K562 (cell line): ENCODE measurements at regions not wholly inside any gene's neighbourhood (a gene's known extent, or its start where the extent isn't known, plus 50 kb on each side); places are given as distances from the start of the nearest gene placed in this dataset.

ENCODE experiments used
- ATAC-seq: fragments of 200-7000 bp; cut with Tn5 transposase; 3 replicates; pipeline ENCODE4 v1.9.1; 2020; ENCODE audit warnings: moderate library complexity
- BruUV-seq: library from RNA; stranded (reverse); fragments of 400-500 nt; replicated peaks from 2 replicates; lab custom pipeline; 2021; lab: Mats Ljungman, UMichigan
- CTCF ChIA-PET: fragments of 300-600 bp; formaldehyde crosslinking; extraction: SDS; loops from one replicate; lab custom pipeline; 2021; ENCODE audit warnings: low intra/inter-chr PET ratio; lab: Yijun Ruan, JAX
- POLR2A ChIA-PET: fragments of 300-600, 350-650 bp; sonication (Branson Sonifier 250); formaldehyde crosslinking; extraction: SDS; loops from one replicate; lab custom pipeline; 2021; ENCODE audit warnings: antibody characterized with exemption, inconsistent platforms; lab: Yijun Ruan, JAX
- DNase-seq, 4 experiments: peaks; one replicate each; pipeline versions ENCODE4 v3.0.0 to v3.0.0-alpha.2; 2011 to 2018; ENCODE audit warnings: low spot score in 3 of 4, mixed read lengths in 3 of 4; ENCODE audit errors: extremely low read depth in 1 of 4
- FAIRE-seq: peaks from 2 replicates; lab custom pipeline; 2011; peaks lifted over from hg19 to GRCh38; lab: Jason Lieb, UNC
- H2AFZ ChIP-seq: 2 replicates; pipeline ENCODE4 v1.6.0; 2011; ENCODE audit warnings: low read depth, low read length, control low read depth, inconsistent platforms
- H3K27ac ChIP-seq: fragments of 200-600 bp; 3 replicates; pipeline ENCODE4 v1.8.0; 2011; ENCODE audit warnings: low read depth, mild to moderate bottlenecking, control low read depth, inconsistent platforms, low read length, moderate library complexity, mixed read lengths; ENCODE audit errors: extremely low read depth
- H3K27me3 ChIP-seq, 2 experiments: fragments of 300-600 bp in 1 of 2; 2 replicates in 1 of 2; 3 replicates in 1 of 2; pipeline versions ENCODE4 v1.6.0 to v1.8.0; 2011; ENCODE audit warnings: inconsistent platforms in 2 of 2, low read length in 2 of 2, mild to moderate bottlenecking in 1 of 2, mixed read lengths in 1 of 2, moderate library complexity in 1 of 2; ENCODE audit not compliant: control insufficient read depth in 2 of 2, insufficient read depth in 2 of 2
- H3K36me3 ChIP-seq: fragments of 300-600 bp; 3 replicates; pipeline ENCODE4 v1.8.0; 2011; ENCODE audit warnings: mild to moderate bottlenecking, low read length, inconsistent platforms; ENCODE audit not compliant: control insufficient read depth, insufficient read depth
- H3K4me1 ChIP-seq, 2 experiments: fragments of 200-600 bp in 1 of 2; replicated peaks in 1 of 2; 2 replicates in 1 of 2; 3 replicates in 1 of 2; pipeline versions ENCODE4 v1.5.1 to v1.8.0; 2011; ENCODE audit warnings: inconsistent platforms in 2 of 2, low read length in 2 of 2, mild to moderate bottlenecking in 1 of 2, mixed read lengths in 1 of 2, moderate library complexity in 1 of 2; ENCODE audit not compliant: control insufficient read depth in 2 of 2, insufficient read depth in 2 of 2
- H3K4me2 ChIP-seq: 2 replicates; pipeline ENCODE4 v1.6.1; 2011; ENCODE audit warnings: low read length, control low read depth, inconsistent platforms, mixed read lengths; ENCODE audit not compliant: insufficient read depth
- H3K4me3 ChIP-seq: fragments of 200-600 bp; sonication (generic), shearing (Covaris generic); 2 replicates; pipeline ENCODE4 v1.5.1; 2016; ENCODE audit warnings: control low read depth, inconsistent platforms
- H3K79me2 ChIP-seq: fragments of 200-600 bp; 3 replicates; pipeline ENCODE4 v1.8.0; 2011; ENCODE audit warnings: low read length, inconsistent platforms; ENCODE audit not compliant: control insufficient read depth, insufficient read depth
- H3K9ac ChIP-seq, 2 experiments: 2 replicates each; pipeline versions ENCODE4 v1.6.0 to v1.6.1; 2011; ENCODE audit warnings: low read depth in 2 of 2, low read length in 2 of 2, control low read depth in 1 of 2, inconsistent platforms in 1 of 2, mild to moderate bottlenecking in 1 of 2, mixed read lengths in 1 of 2; ENCODE audit not compliant: insufficient read depth in 1 of 2
- H3K9me1 ChIP-seq: one replicate; pipeline ENCODE4 v1.6.0; 2011; ENCODE audit warnings: inconsistent platforms, mild to moderate bottlenecking, low read length, moderate library complexity; ENCODE audit not compliant: control insufficient read depth, insufficient read depth
- H3K9me3 ChIP-seq: replicated peaks from 2 replicates; pipeline ENCODE4 v1.5.1; 2011; ENCODE audit warnings: low read depth, low read length, inconsistent platforms; ENCODE audit not compliant: control insufficient read depth, insufficient read depth
- H4K20me1 ChIP-seq: replicated peaks from 2 replicates; pipeline ENCODE4 v1.6.1; 2011; ENCODE audit warnings: low read length, inconsistent platforms, mixed read lengths; ENCODE audit not compliant: control insufficient read depth, insufficient read depth
- CHD1 ChIP-seq: fragments of 200-600 bp; sonication (generic); IDR thresholded peaks from one replicate; pipeline ENCODE4 v1.6.1; 2012; ENCODE audit warnings: mild to moderate bottlenecking, moderate library complexity, low read length, inconsistent platforms
- MED1 ChIP-seq: sonication (generic); formaldehyde crosslinking; IDR thresholded peaks from 2 replicates; pipeline ENCODE4 v1.8.1; 2023; ENCODE audit warnings: missing genetic modification reagents, borderline replicate concordance
- NFE2L1 ChIP-seq: fragments of 450-650 bp; IDR thresholded peaks from 2 replicates; pipeline ENCODE4 v1.6.1; 2016; ENCODE audit warnings: missing genetic modification characterization, low read depth, mild to moderate bottlenecking, missing compliant biosample characterization, moderate library complexity, borderline replicate concordance
- NR2C2 ChIP-seq, 2 experiments: fragments of 200-800 bp in 1 of 2; sonication (Bioruptor generic) in 1 of 2; sonication (generic) in 1 of 2; formaldehyde crosslinking in 1 of 2; IDR thresholded peaks; 2 replicates each; pipeline versions ENCODE4 v1.6.1 to v1.8.0; 2016 to 2022; ENCODE audit warnings: mild to moderate bottlenecking in 1 of 2, missing compliant biosample characterization in 1 of 2, missing genetic modification characterization in 1 of 2, missing genetic modification reagents in 1 of 2
- POLR2G ChIP-seq: fragments of 200-400 bp; formaldehyde crosslinking; IDR thresholded peaks from 2 replicates; pipeline ENCODE4 v1.6.1; 2017; ENCODE audit warnings: low read depth, mild to moderate bottlenecking, antibody characterized with exemption, low read length, moderate library complexity
- RAD51 ChIP-seq: fragments of 450-650 bp; IDR thresholded peaks from 2 replicates; pipeline ENCODE4 v1.7.1; 2016; ENCODE audit warnings: low read depth, mild to moderate bottlenecking, borderline replicate concordance
- REST ChIP-seq, 2 experiments: fragments of 450-650 bp; formaldehyde crosslinking in 1 of 2; IDR thresholded peaks; 2 replicates each; pipeline versions ENCODE4 v1.4.0 to v1.6.1; 2014 to 2020; ENCODE audit warnings: mild to moderate bottlenecking in 2 of 2, borderline replicate concordance in 1 of 2, low read depth in 1 of 2
- U2AF2 ChIP-seq: fragments of 200-400 bp; formaldehyde crosslinking; optimal IDR thresholded peaks from 2 replicates; pipeline ENCODE3; 2017; ENCODE audit warnings: low read depth, mild to moderate bottlenecking, low read length
- ZBTB33 ChIP-seq: sonication (generic); formaldehyde crosslinking; IDR thresholded peaks from 2 replicates; pipeline ENCODE4 v1.8.1; 2023; ENCODE audit warnings: mild to moderate bottlenecking, missing genetic modification reagents
- ZNF717 ChIP-seq: fragments of 250-450 bp; sonication (Bioruptor Pico); IDR thresholded peaks from 2 replicates; pipeline ENCODE4 v1.5.0; 2021
- WGBS: fragments of 100-300 bp; shearing (Covaris generic); methylation state at CpG from one replicate; pipeline ENCODE4 v1.1.6; 2016; ENCODE audit warnings: low coverage, mixed read lengths; ENCODE audit not compliant: insufficient coverage; ENCODE audit errors: missing lambda C conversion rate; 5-methylcytosine and 5-hydroxymethylcytosine counted together
- in situ Hi-C: fragments of 300-500 bp; cut with MboI; formaldehyde crosslinking; loops from 4 replicates; pipeline ENCODE4 v1.15.0; 2018; ENCODE audit warnings: inconsistent platforms, mixed read lengths
- intact Hi-C: fragments of 100-400 bp; cut with micrococcal nuclease; formaldehyde crosslinking; loops from 2 replicates; pipeline ENCODE4 v1.14.2; 2022

GRCh38 chr20:48191200-48191599 is 405.9 kb upstream of the SULF2 start:
- Histone ChIP-seq H3K4me2 (no peak overlapping the region), H4K20me1 (no peaks in the 10 kb centered on the region), H2AFZ (no peak overlapping the region), H3K79me2 (no peaks in the 10 kb centered on the region), H3K9me1 (no peaks in the 10 kb centered on the region), H3K4me3 (no peak overlapping the region), H3K27me3 (peaks cover 0 to 19% of the 10 kb centered on the region in 2 experiments; a peak in 1 of 5 replicates), H3K27ac (no peak overlapping the region), H3K36me3 (no peaks in the 10 kb centered on the region), H3K4me1 (no peaks in the 10 kb centered on the region), H3K9me3 (no peaks in the 10 kb centered on the region), H3K9ac (no peak overlapping the region)
- 0% methylated on average over 3 of the region's 3 CpGs for WGBS
- in situ Hi-C loops (no loop called here), intact Hi-C loops (no loop called here)
- TF ChIP-seq U2AF2 (no peak), ZBTB33 (CRISPR knock-in tag) (no peak), NFE2L1 (tag) (no peak), RAD51 (no peak), ZNF717 (CRISPR knock-in tag) (no peak), CHD1 (no peak), NR2C2 (CRISPR knock-in tag; IDR thresholded peaks at IDR 0.05) (no peak), NR2C2 (tag; IDR thresholded peaks at IDR 0.05) (no peak), REST (IDR thresholded peaks at IDR 0.05; ENCODE audit: borderline replicate concordance) (no peak), REST (CRISPR knock-in tag; IDR thresholded peaks at IDR 0.05; ENCODE audit: low read depth) (no peak), MED1 (no peak), POLR2G (no peak)
- no peak for DNase-seq
- ChIA-PET POLR2A (no interaction called here), CTCF (no interaction called here)
- no peak for ATAC-seq
- BruUV-seq: no TSS peak
- no peak for FAIRE-seq
